ENCODE measurements at regions not wholly inside any gene's neighbourhood (a gene's known extent, or its start where the extent isn't known, plus 50 kb on each side); places are given as distances from the start of the nearest gene placed in this dataset.

GRCh38 chr4:123898946-123899666, 502.5 kb downstream of the SPRY1 start (continued):
- TF ChIP-seq MAX (IDR thresholded peaks at IDR 0.05; ENCODE audit: low read depth) = no peak
- TF ChIP-seq MXI1 (IDR thresholded peaks at IDR 0.05; ENCODE audit: low read depth, low read length) = no peak
- no peak for TF ChIP-seq FOXM1 (IDR thresholded peaks at IDR 0.05; ENCODE audit: low read depth)
- no peak for TF ChIP-seq ELF1 (IDR thresholded peaks at IDR 0.05)
- TF ChIP-seq MEF2A (IDR thresholded peaks at IDR 0.05; ENCODE audit: borderline replicate concordance, low read depth) = no peak
- no peak for TF ChIP-seq YY1 (IDR thresholded peaks at IDR 0.05; ENCODE audit: low read depth)
- no peak for TF ChIP-seq PBX3 (IDR thresholded peaks at IDR 0.05)

DNA sequence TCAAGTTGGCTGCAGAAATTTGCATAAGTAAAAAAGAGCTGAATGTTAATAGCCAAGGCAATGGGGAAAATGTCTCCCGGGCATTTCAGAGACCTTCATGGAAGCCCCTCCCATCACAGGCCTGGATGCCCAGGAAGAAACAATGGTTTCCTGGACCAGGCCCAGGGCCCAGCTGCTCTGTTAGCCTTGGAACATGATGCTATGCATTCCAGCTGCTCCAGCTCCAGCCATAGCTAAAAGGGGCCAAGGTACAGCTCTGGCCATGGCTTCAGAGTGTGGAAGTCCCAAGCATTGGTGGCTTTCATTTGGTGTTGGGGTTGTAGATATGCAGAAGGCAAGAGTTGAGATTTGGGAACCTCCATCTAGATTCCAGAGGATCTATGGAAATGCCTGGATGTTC, 508.3 kb downstream of the SPRY1 start:
- Histone ChIP-seq H3K4me1 (ENCODE audit: control insufficient read depth in 1 of 2, insufficient read depth in 2 of 2, low read depth in 1 of 2, low read length in 1 of 2) (no peaks in the 10 kb centered on the region), H3K9me3 (no peaks in the 10 kb centered on the region), H3K36me3 (replicated peaks in 1 of 2; ENCODE audit: control insufficient read depth in 1 of 2, insufficient read depth in 2 of 2, low read length in 1 of 2) (no peaks in the 10 kb centered on the region), H3K4me3 (ENCODE audit: low read depth in 2 of 2, low read length in 1 of 2) (no peak overlapping the region), H3F3A (replicated peaks; ENCODE audit: insufficient read depth) (no peaks in the 10 kb centered on the region), H3K4me2 (no peak overlapping the region), H3K9me2 (no peaks in the 10 kb centered on the region), H3K9ac (no peak overlapping the region), H3K79me2 (ENCODE audit: insufficient read depth) (no peaks in the 10 kb centered on the region; the same call in 1 of the 2 replicates), H4K20me1 (ENCODE audit: insufficient read depth) (no peaks in the 10 kb centered on the region), H3K27me3 (ENCODE audit: insufficient read depth) (no peaks in the 10 kb centered on the region), H3K27ac (ENCODE audit: low read depth in 2 of 2, low read length in 1 of 2) (no peak overlapping the region), H2AFZ (ENCODE audit: low read depth) (no peak overlapping the region)
- ChIA-PET CTCF (no interaction called here), POLR2A (no interaction called here)
- TF ChIP-seq MAX (IDR thresholded peaks at IDR 0.05; ENCODE audit: low read depth) (no peak), FOSL2 (IDR thresholded peaks at IDR 0.05; ENCODE audit: borderline replicate concordance, low read depth) (no peak), POLR2AphosphoS5 (IDR thresholded peaks at IDR 0.05; ENCODE audit: low read depth, low read length) (no peak), USF2 (IDR thresholded peaks at IDR 0.05; ENCODE audit: borderline replicate concordance, low read depth, low read length) (no peak), EZH2phosphoT487 (IDR thresholded peaks at IDR 0.05; ENCODE audit: borderline replicate concordance, low read depth) (no peak), TCF12 (IDR thresholded peaks at IDR 0.05) (no peak), GATA2 (CRISPR knock-in tag; IDR thresholded peaks at IDR 0.05) (no peak), REST (IDR thresholded peaks at IDR 0.05; ENCODE audit: low read depth, low read length) (no peak), JUND (IDR thresholded peaks at IDR 0.05) (no peak), MEF2A (IDR thresholded peaks at IDR 0.05; ENCODE audit: borderline replicate concordance, low read depth) (no peak)
- TF ChIP-seq, protein P1, sequence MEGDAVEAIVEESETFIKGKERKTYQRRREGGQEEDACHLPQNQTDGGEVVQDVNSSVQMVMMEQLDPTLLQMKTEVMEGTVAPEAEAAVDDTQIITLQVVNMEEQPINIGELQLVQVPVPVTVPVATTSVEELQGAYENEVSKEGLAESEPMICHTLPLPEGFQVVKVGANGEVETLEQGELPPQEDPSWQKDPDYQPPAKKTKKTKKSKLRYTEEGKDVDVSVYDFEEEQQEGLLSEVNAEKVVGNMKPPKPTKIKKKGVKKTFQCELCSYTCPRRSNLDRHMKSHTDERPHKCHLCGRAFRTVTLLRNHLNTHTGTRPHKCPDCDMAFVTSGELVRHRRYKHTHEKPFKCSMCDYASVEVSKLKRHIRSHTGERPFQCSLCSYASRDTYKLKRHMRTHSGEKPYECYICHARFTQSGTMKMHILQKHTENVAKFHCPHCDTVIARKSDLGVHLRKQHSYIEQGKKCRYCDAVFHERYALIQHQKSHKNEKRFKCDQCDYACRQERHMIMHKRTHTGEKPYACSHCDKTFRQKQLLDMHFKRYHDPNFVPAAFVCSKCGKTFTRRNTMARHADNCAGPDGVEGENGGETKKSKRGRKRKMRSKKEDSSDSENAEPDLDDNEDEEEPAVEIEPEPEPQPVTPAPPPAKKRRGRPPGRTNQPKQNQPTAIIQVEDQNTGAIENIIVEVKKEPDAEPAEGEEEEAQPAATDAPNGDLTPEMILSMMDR (IDR thresholded peaks at IDR 0.05) = no peak
- no peak for DNase-seq
- 90% methylated on average over 1 of the region's 1 CpG for WGBS (ENCODE audit: low lambda C conversion rate)

Data from SK-N-SH (cell line).